ENCODE measurements at regions not wholly inside any gene's neighbourhood (a gene's known extent, or its start where the extent isn't known, plus 50 kb on each side); places are given as distances from the start of the nearest gene placed in this dataset.

- no peak for TF ChIP-seq CTCF (IDR thresholded peaks at IDR 0.05)
- TF ChIP-seq EZH2phosphoT487 (IDR thresholded peaks at IDR 0.05): no peak
Observed at GRCh38 chr6:6901945-6902344, 205.8 kb upstream of the RREB1 start.

Data from neural progenitor cell (in vitro differentiated cells).